HFF-Myc (cell line): ENCODE measurements at regions not wholly inside any gene's neighbourhood (a gene's known extent, or its start where the extent isn't known, plus 50 kb on each side); places are given as distances from the start of the nearest gene placed in this dataset.
A peak's percentile ranks its signal among the peaks of the same experiment; 100 is the strongest.

Experiments
- DNase-seq: peaks from one replicate; pipeline ENCODE4 v3.0.0-alpha.2; 2011; ENCODE audit warnings: low read depth; ENCODE audit errors: extremely low read depth
- H3K4me3 ChIP-seq: replicated peaks from 2 replicates; pipeline ENCODE4 v1.5.1; 2011; ENCODE audit warnings: low read depth, mild to moderate bottlenecking, control low read depth, low read length
- TF ChIP-seq, protein P1 (sequence below): IDR thresholded peaks from 2 replicates; pipeline ENCODE4 v1.5.1; 2012; ENCODE audit warnings: mild to moderate bottlenecking, low read depth, low read length, control low read depth; ENCODE audit errors: missing control alignments

DNA sequence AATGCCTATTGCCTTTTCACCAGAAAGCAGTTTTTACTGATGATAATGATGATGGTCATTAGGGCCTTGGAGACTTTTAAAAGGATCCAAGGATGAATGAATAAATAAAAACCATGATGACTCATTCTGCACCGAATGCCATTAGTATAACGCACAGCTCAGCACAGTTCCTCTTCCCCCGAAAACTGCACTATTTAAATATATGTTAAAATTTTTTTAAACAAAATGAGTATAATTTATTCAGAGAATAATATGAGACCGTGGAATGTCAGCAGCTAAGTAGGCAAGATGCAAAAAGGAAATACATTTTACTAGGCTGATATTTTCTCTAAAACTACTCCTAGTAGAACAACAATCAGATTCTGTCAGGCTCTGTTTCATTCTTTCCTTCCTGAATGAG lies 83.4 kb upstream of the NANOGP8 start:
- H3K4me3 ChIP-seq: no peak overlapping the region
- peak; percentile 36 for DNase-seq

DNA sequence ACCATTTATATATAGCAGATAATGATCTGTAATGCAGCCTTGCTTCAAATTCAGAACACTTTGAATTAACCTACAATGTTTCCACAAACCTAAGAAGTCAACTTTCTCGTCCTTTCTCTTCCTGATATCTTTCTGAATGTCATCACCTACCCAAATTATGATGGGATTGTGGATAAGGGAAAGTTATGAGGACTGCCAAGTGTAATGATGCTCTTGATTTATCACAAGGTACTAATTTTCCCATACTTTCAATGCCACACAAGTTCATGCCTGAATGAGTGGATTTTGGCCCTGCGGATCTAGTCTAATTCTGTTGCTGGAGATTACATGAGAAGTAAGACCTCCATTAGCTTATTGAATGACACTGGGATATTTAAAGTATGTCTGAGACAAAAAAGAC lies 82.6 kb upstream of the NANOGP8 start:
- H3K4me3 ChIP-seq: no peak overlapping the region
- TF ChIP-seq, protein P1, sequence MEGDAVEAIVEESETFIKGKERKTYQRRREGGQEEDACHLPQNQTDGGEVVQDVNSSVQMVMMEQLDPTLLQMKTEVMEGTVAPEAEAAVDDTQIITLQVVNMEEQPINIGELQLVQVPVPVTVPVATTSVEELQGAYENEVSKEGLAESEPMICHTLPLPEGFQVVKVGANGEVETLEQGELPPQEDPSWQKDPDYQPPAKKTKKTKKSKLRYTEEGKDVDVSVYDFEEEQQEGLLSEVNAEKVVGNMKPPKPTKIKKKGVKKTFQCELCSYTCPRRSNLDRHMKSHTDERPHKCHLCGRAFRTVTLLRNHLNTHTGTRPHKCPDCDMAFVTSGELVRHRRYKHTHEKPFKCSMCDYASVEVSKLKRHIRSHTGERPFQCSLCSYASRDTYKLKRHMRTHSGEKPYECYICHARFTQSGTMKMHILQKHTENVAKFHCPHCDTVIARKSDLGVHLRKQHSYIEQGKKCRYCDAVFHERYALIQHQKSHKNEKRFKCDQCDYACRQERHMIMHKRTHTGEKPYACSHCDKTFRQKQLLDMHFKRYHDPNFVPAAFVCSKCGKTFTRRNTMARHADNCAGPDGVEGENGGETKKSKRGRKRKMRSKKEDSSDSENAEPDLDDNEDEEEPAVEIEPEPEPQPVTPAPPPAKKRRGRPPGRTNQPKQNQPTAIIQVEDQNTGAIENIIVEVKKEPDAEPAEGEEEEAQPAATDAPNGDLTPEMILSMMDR: no peak
- DNase-seq: no peak

More for the DNA sequence above, 83.4 kb upstream of the NANOGP8 start:
- TF ChIP-seq, protein P1: no peak

DNA sequence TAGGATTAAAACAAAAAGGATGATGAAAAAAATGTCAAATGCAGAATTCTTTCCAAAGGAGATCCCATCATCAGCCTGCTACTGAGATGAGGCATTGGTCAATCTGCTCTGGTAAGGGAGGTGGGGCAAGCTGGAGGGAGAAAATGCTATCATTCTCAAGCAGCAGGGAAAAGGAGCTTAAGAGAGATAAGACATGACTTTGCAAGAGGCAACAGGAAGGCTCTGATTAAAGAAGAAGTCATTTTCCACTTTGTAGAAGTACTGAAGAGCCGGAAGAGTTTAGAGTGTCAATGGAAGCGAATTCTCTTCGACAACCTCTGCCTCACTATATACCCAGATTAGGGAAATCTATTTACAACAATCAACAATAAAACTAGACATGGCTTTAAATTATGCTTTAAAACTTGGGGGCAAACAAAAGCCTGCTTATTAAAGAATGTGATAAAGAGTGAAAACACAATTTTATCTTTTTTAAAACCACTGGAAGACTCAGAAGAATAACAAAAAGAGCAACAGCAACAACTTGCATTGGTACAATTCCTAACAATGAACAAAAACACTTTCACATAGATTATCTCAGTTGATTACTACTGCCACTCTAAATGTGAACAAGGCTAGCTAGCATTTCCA lies 81.8 kb upstream of the NANOGP8 start:
- TF ChIP-seq, protein P1: no peak
- no peak for DNase-seq
- no peak overlapping the region for H3K4me3 ChIP-seq

DNA sequence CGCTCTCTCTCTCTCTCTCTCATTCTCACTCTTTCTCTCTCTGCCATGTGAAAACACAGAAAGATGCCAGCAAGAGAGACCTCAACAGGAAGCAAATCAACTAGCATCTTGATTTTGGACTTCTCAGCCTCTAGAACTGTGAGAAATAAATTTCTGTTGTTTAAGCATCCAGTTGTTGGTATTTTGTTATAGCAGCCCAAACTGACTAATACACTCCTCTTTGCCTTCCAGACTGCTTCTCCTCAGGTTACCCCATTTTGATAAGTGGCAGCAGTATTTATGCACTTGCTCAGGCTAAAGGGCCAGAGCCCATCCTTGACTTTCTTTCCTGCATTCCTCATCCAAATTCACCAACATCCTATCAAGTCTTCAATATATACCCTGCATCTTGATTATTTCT lies 76.6 kb upstream of the NANOGP8 start:
- TF ChIP-seq, protein P1: no peak
- DNase-seq: no peak

DNA sequence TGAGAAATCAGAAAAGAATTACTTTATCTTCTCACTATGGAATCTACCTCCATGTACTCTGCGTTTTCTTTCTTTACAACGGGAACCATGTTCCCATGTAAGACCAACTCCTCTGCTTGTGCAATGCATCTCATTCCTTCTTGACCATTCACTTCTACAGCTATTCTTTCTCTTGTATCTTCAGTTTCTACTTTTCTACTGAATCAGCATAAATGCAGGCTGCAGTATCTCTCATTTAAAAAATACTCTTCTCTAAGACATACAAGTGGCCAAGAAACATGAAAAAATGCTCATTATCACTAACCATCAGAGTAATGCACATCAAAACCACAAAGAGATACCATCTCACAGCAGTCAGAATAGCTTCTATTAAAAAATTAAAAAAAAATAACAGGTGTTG lies 74.1 kb upstream of the NANOGP8 start:
- no peak for DNase-seq
- H3K4me3 ChIP-seq: no peak overlapping the region
- TF ChIP-seq, protein P1: no peak

More for the DNA sequence above, 76.6 kb upstream of the NANOGP8 start:
- H3K4me3 ChIP-seq: no peak overlapping the region

DNA sequence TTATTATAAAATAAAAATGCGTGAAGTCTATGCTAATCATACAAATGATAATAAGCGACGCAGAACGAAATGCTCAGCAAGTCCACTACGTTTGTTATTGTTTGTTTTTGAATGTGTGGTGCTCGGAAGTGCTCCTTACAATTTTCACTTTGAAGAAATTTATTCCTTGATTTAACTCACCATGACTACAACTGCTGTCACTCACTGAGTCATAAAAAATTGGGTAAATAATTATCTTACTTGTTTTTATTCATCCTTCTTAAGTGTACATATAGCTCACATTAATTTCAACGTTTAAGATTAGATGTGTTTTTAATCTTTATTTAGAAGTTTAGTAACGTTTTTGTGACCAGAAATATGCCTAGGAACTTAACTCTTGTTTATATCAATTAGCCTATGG lies 66.7 kb upstream of the NANOGP8 start:
- DNase-seq: no peak
- TF ChIP-seq, protein P1: no peak
- no peak overlapping the region for H3K4me3 ChIP-seq

DNA sequence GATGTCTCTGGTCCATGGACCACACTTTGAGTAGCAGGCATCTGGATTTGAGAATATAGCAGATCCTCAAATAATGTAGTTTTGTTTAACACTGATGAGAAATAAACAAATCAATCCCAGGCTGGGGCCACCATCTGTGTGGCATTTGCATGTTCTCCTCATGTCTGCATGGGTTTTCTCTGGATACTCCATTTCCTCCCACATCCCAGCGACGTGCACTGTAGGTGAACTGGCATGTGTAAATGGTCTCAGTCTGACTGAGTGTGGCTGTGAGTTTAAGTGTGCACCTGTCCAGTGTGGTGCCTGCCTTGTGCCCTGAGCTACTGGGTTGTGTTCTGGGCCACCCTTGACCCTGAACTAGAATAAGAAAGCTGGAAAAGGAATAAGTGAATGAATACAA lies 66.3 kb upstream of the NANOGP8 start:
- no peak for DNase-seq
- TF ChIP-seq, protein P1: no peak
- H3K4me3 ChIP-seq: no peak overlapping the region
